Neuron (in vitro differentiated cells): ENCODE measurements at regions not wholly inside any gene's neighbourhood (a gene's known extent, or its start where the extent isn't known, plus 50 kb on each side); places are given as distances from the start of the nearest gene placed in this dataset.

Experiments
- H2AFZ ChIP-seq: one replicate; pipeline ENCODE4 v1.6.1; 2013; ENCODE audit warnings: low read depth, mild to moderate bottlenecking, inconsistent platforms, low read length, moderate library complexity
- H3K27me3 ChIP-seq: one replicate; pipeline ENCODE4 v1.6.1; 2013; ENCODE audit warnings: low read length; ENCODE audit not compliant: insufficient read depth
- H3K36me3 ChIP-seq: one replicate; pipeline ENCODE4 v1.6.1; 2013; ENCODE audit warnings: low read length; ENCODE audit not compliant: insufficient read depth
- H3K4me1 ChIP-seq: one replicate; pipeline ENCODE4 v1.6.1; 2013; ENCODE audit warnings: low read length; ENCODE audit not compliant: insufficient read depth
- H3K4me3 ChIP-seq: 2 replicates; pipeline ENCODE4 v1.5.1; 2013; ENCODE audit warnings: mild to moderate bottlenecking, low read length, moderate library complexity
- H3K9me3 ChIP-seq: one replicate; pipeline ENCODE4 v1.6.1; 2013; ENCODE audit warnings: low read length

- H3K36me3 ChIP-seq, result no peaks in the 10 kb centered on the region
Observed at GRCh38 chr3:5388091-5388490, 200.6 kb downstream of the EDEM1 start.

GRCh38 chr3:5389057-5389456 lies 201.6 kb downstream of the EDEM1 start:
- no peaks in the 10 kb centered on the region for H3K27me3 ChIP-seq
- no peak overlapping the region for H3K4me3 ChIP-seq
- H2AFZ ChIP-seq, result no peak overlapping the region
- no peaks in the 10 kb centered on the region for H3K4me1 ChIP-seq
- H3K36me3 ChIP-seq, result no peaks in the 10 kb centered on the region
- no peaks in the 10 kb centered on the region for H3K9me3 ChIP-seq

More at GRCh38 chr3:5388091-5388490, 200.6 kb downstream of the EDEM1 start:
- H3K27me3 ChIP-seq, result no peaks in the 10 kb centered on the region
- H3K4me1 ChIP-seq, result no peaks in the 10 kb centered on the region
- no peak overlapping the region for H2AFZ ChIP-seq
- H3K4me3 ChIP-seq, result no peak overlapping the region
- H3K9me3 ChIP-seq, result no peaks in the 10 kb centered on the region

DNA sequence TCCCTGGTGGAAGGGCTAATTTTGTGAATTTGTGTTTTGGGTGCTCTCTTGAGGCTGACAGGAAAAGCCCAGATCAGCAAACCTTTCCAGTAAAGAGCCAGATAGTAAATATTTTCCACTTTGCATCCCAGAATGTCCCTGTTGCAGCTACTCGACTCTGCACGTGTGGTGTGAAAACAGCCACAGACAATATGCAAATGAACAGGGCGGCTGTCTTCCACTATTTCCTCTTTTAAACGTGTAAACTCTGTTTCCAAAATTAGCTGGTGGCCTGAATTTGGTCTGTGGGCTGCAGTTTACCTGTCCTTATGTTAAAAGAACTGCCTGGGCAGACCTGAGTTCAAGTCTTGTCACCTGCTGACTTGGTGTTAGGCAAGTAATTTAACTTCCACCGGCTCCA lies 202.7 kb downstream of the EDEM1 start:
- Histone ChIP-seq H3K4me1 (no peaks in the 10 kb centered on the region), H3K4me3 (no peak overlapping the region), H2AFZ (no peak overlapping the region), H3K36me3 (no peaks in the 10 kb centered on the region), H3K9me3 (no peaks in the 10 kb centered on the region), H3K27me3 (no peaks in the 10 kb centered on the region)

DNA sequence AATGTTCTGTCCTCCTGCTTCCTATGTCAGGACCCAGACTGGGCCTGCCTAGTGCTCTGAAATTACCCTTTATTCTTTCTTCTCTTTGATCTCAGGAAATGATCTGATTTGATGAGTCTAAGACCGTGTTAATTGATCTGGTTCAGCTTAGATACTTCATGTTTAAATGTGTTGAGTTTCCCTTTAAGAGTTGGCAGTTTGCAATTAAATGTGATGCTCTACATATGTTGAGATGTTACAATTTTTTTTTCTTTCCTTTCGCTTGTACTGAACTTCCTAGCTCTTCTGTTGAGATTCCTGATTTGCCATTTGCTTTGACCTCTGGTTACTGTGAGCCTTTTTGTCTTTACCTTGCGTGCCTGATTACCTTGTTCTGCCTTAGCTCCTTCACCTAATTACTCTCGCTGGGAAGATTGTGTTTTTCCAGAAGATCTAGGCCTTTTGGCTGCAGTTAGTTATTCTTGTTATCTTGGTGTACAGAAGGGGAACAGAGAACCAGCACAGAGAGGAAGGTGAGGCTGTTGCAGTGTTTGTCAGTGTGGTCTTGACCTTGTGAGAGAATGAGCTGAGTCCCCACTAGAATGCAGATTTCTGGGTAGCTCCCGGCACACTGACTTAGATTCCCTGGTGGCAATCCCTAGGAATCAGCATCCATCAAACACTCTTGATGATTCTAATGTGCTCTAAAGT lies 203.6 kb downstream of the EDEM1 start:
- no peak overlapping the region for H3K4me3 ChIP-seq
- H3K4me1 ChIP-seq, result no peaks in the 10 kb centered on the region
- H3K36me3 ChIP-seq, result no peaks in the 10 kb centered on the region
- no peaks in the 10 kb centered on the region for H3K9me3 ChIP-seq
- no peak overlapping the region for H2AFZ ChIP-seq
- no peaks in the 10 kb centered on the region for H3K27me3 ChIP-seq

GRCh38 chr3:5401002-5401401 lies 213.5 kb downstream of the EDEM1 start:
- no peak overlapping the region for H2AFZ ChIP-seq
- H3K4me1 ChIP-seq, result no peaks in the 10 kb centered on the region
- H3K4me3 ChIP-seq, result no peak overlapping the region
- no peaks in the 10 kb centered on the region for H3K27me3 ChIP-seq
- H3K36me3 ChIP-seq, result no peaks in the 10 kb centered on the region
- no peaks in the 10 kb centered on the region for H3K9me3 ChIP-seq

DNA sequence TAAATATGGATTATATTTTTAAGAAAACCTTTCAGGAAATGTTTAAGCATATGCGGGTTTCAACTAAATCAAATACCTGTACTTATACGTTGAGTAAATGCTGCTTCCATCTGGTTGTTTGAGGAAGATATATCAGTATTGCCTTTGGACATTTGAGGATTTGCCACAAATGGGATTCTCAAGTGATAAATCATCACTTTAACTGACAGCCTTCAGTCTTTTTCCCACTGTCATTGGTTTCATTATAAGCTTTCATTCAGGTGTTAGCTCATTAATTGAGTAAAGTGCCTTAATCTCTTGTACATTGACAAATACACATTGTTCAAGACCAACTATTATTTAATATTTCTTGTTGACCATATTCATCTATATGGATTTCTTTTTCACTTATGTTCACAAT lies 217.2 kb downstream of the EDEM1 start:
- no peak overlapping the region for H2AFZ ChIP-seq
- no peaks in the 10 kb centered on the region for H3K27me3 ChIP-seq
- H3K4me3 ChIP-seq, result no peak overlapping the region
- no peaks in the 10 kb centered on the region for H3K9me3 ChIP-seq
- no peaks in the 10 kb centered on the region for H3K36me3 ChIP-seq
- H3K4me1 ChIP-seq, result no peaks in the 10 kb centered on the region

DNA sequence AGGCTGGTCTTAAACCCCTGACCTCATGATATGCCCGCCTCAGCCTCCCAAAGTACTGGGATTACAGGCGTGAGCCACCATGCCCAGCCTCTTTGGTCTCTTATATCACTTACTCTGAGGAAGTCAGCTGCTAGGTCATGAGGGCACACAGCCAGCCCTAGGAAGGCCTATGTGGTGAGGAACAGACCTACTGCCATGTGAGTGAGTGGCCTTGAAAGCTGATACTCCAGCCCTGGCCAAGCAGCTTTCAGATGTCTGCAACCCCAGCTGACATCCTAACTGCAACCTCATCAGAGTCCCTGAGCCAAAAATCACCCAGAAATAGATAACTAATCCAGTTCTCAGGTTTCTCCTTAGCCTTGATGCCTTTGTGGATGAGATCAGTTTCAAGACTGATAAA lies 224.3 kb downstream of the EDEM1 start:
- H2AFZ ChIP-seq, result no peak overlapping the region
- no peaks in the 10 kb centered on the region for H3K27me3 ChIP-seq
- H3K36me3 ChIP-seq, result no peaks in the 10 kb centered on the region
- H3K4me1 ChIP-seq, result no peaks in the 10 kb centered on the region
- no peaks in the 10 kb centered on the region for H3K9me3 ChIP-seq
- no peak overlapping the region for H3K4me3 ChIP-seq

DNA sequence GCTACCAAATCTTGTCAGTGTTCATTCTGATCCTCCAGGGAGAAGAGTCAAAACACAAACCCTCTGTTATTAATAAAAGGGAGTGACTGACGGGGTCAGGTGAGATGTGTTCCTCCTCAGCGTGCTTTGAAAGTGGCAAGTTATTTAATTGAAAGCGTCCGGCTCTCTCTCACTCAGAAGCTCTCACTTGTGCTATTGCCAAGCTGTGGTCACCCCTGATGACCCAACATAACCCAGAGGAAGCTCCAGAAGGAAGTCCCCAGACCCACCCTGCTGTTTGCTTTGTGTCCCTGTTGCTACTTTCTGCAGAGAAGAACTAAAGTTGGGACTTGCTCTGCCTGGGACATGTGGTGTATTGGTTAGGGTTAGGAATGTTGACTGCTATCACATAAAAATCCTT lies 235.6 kb downstream of the EDEM1 start:
- H2AFZ ChIP-seq, result no peak overlapping the region
- H3K9me3 ChIP-seq, result no peaks in the 10 kb centered on the region
- no peaks in the 10 kb centered on the region for H3K4me1 ChIP-seq
- H3K27me3 ChIP-seq, result no peaks in the 10 kb centered on the region
- no peaks in the 10 kb centered on the region for H3K36me3 ChIP-seq
- no peak overlapping the region for H3K4me3 ChIP-seq

DNA sequence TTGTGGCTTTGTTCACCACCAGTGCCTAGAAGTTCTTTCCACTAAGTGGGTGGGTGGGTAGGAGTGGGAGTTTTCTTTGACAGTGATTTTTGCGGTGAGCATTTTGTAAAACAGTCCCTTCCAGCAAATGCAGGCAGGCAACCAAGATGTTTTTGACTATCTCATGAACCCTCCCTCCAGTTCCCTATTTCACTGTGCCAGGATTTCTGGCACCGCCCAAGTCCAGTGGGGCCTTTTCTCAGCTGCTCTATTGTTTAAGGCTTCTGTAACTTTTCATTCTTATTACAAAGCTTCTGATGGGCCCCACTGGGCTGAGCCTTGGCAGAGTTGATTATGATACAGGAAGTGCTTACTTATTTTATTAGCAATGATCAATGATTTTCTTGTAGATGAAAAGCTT lies 236.0 kb downstream of the EDEM1 start:
- Histone ChIP-seq H3K36me3 (no peaks in the 10 kb centered on the region), H2AFZ (no peak overlapping the region), H3K4me3 (no peak overlapping the region), H3K27me3 (no peaks in the 10 kb centered on the region), H3K4me1 (no peaks in the 10 kb centered on the region), H3K9me3 (no peaks in the 10 kb centered on the region)

GRCh38 chr3:5425371-5425770 lies 237.9 kb downstream of the EDEM1 start:
- H3K9me3 ChIP-seq, result no peaks in the 10 kb centered on the region
- no peaks in the 10 kb centered on the region for H3K4me1 ChIP-seq
- H3K4me3 ChIP-seq, result no peak overlapping the region
- no peaks in the 10 kb centered on the region for H3K36me3 ChIP-seq
- no peaks in the 10 kb centered on the region for H3K27me3 ChIP-seq
- no peak overlapping the region for H2AFZ ChIP-seq

- Histone ChIP-seq H2AFZ (no peak overlapping the region), H3K4me3 (no peak overlapping the region), H3K4me1 (no peaks in the 10 kb centered on the region), H3K9me3 (no peaks in the 10 kb centered on the region), H3K36me3 (no peaks in the 10 kb centered on the region), H3K27me3 (no peaks in the 10 kb centered on the region)
Observed at GRCh38 chr3:5426094-5426883, 238.8 kb downstream of the EDEM1 start.

DNA sequence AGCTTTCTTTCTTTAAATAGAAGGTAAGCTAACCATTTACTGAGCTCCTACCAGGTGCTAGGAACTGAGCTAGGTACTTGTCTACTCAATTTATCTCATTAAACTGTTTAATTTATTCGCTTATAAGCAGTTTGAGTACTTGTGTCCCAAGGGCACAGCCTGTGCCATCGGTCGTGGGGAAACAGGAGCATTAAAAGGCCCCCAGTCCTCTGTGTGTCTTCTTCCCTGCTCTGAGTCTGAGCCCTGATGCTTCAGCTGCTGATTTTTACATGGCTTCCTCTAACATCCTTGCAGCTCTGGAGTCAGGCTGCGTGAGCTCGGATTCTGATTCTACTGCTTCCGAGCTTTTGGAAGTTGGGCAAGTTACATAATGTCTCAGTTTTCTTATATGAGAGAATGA lies 239.5 kb downstream of the EDEM1 start:
- Histone ChIP-seq H3K27me3 (no peaks in the 10 kb centered on the region), H3K4me1 (no peaks in the 10 kb centered on the region), H3K4me3 (no peak overlapping the region), H2AFZ (no peak overlapping the region), H3K36me3 (no peaks in the 10 kb centered on the region), H3K9me3 (no peaks in the 10 kb centered on the region)

DNA sequence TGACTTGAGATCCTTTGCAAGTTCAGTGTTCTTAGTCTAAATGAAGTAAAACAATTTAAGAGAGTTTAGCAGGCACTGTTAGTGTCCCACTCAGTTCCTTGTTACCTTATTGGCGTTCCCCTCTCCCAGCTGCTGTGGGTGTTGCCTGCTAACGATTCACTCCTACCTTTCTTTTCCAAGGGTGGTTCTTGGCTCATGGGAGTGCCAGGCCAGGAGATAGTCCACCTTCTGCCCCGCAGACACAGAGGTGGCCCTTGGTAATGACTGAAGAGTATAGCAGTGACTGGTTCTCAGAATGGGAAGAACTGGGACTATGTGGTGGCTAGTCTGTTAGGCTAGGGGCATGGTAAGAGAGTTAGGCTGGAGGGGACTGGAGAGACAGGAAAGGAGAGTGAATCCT lies 240.4 kb downstream of the EDEM1 start:
- no peaks in the 10 kb centered on the region for H3K36me3 ChIP-seq
- H3K4me1 ChIP-seq, result no peaks in the 10 kb centered on the region
- H2AFZ ChIP-seq, result no peak overlapping the region
- no peaks in the 10 kb centered on the region for H3K9me3 ChIP-seq
- H3K4me3 ChIP-seq, result no peak overlapping the region
- H3K27me3 ChIP-seq, result no peaks in the 10 kb centered on the region
